Activated naive CD4-positive, alpha-beta T cell treated with Interleukin-2 at 50 U/mL for 16 hours (primary cell): ENCODE measurements at regions not wholly inside any gene's neighbourhood (a gene's known extent, or its start where the extent isn't known, plus 50 kb on each side); places are given as distances from the start of the nearest gene placed in this dataset.
"Not testable (repeated sequence)": the region's sequence is repeated elsewhere in the genome, so short reads cannot be mapped to it uniquely, and the experiment has no call there.

Experiments used
- DNase-seq: peaks from one replicate; pipeline ENCODE4 v3.0.0-alpha.2; 2020

GRCh38 chr2:235223011-235223410 is 270.8 kb upstream of the AGAP1 start:
- DNase-seq: no peak

- DNase-seq: no peak
Observed at GRCh38 chr2:235224410-235224809, 269.4 kb upstream of the AGAP1 start.

GRCh38 chr2:235225261-235225660 is 268.6 kb upstream of the AGAP1 start:
- DNase-seq: no peak

GRCh38 chr2:235227590-235227989 is 266.3 kb upstream of the AGAP1 start:
- DNase-seq: no peak

- not testable (repeated sequence) for DNase-seq
Observed at GRCh38 chr2:235228422-235228821, 265.4 kb upstream of the AGAP1 start.

- no peak for DNase-seq
Observed at GRCh38 chr2:235229236-235229635, 264.6 kb upstream of the AGAP1 start.

GRCh38 chr2:235230821-235231601 is 262.8 kb upstream of the AGAP1 start:
- DNase-seq: no peak

GRCh38 chr2:235232449-235233433 is 261.1 kb upstream of the AGAP1 start:
- no peak for DNase-seq

GRCh38 chr2:235234736-235235135 is 259.1 kb upstream of the AGAP1 start:
- no peak for DNase-seq

- DNase-seq: no peak
Observed at GRCh38 chr2:235235977-235236767, 257.7 kb upstream of the AGAP1 start.

- DNase-seq: no peak
Observed at GRCh38 chr2:235238537-235238936, 255.3 kb upstream of the AGAP1 start.

GRCh38 chr2:235240574-235240973 is 253.3 kb upstream of the AGAP1 start:
- DNase-seq: no peak

GRCh38 chr2:235244255-235245220 is 249.3 kb upstream of the AGAP1 start:
- no peak for DNase-seq

- no peak for DNase-seq
Observed at GRCh38 chr2:235247001-235247400, 246.8 kb upstream of the AGAP1 start.

GRCh38 chr2:235255693-235256092 is 238.2 kb upstream of the AGAP1 start:
- no peak for DNase-seq

- DNase-seq: no peak
Observed at GRCh38 chr2:235257590-235257989, 236.3 kb upstream of the AGAP1 start.

- DNase-seq: no peak
Observed at GRCh38 chr2:235262750-235263149, 231.1 kb upstream of the AGAP1 start.

- DNase-seq: no peak
Observed at GRCh38 chr2:235263205-235264120, 230.4 kb upstream of the AGAP1 start.

- no peak for DNase-seq
Observed at GRCh38 chr2:235264121-235264493, 229.7 kb upstream of the AGAP1 start.

GRCh38 chr2:235264512-235264911 is 229.3 kb upstream of the AGAP1 start:
- no peak for DNase-seq
